OCI-LY3 (cell line): ENCODE measurements at regions not wholly inside any gene's neighbourhood (a gene's known extent, or its start where the extent isn't known, plus 50 kb on each side); places are given as distances from the start of the nearest gene placed in this dataset.

ENCODE experiments used
- CTCF ChIP-seq: fragments of 200-600, 300-600 bp; sonication (generic); IDR thresholded peaks from 2 replicates; pipeline ENCODE4 v1.5.1; 2014; ENCODE audit warnings: antibody characterized with exemption, low read length, low read depth
- EZH2phosphoT487 ChIP-seq: fragments of 200-600 bp; shearing (Covaris generic); IDR thresholded peaks from 2 replicates; pipeline ENCODE4 v1.6.1; 2018; ENCODE audit warnings: antibody characterized with exemption, mixed run types, low read depth

GRCh38 chr4:66963084-66963483 is 582.2 kb downstream of the CENPC start:
- no peak for TF ChIP-seq EZH2phosphoT487
- no peak for TF ChIP-seq CTCF
